Nucleus accumbens (tissue), 56 donors: ENCODE measurements at regions not wholly inside any gene's neighbourhood (a gene's known extent, or its start where the extent isn't known, plus 50 kb on each side); places are given as distances from the start of the nearest gene placed in this dataset.
"Not testable (repeated sequence)": the region's sequence is repeated elsewhere in the genome, so short reads cannot be mapped to it uniquely, and the experiment has no call there.

Experiments used
- DNase-seq, 56 donors: peaks; one replicate each; lab custom pipeline; 2025; lab: John Stamatoyannopoulos, UW

DNA sequence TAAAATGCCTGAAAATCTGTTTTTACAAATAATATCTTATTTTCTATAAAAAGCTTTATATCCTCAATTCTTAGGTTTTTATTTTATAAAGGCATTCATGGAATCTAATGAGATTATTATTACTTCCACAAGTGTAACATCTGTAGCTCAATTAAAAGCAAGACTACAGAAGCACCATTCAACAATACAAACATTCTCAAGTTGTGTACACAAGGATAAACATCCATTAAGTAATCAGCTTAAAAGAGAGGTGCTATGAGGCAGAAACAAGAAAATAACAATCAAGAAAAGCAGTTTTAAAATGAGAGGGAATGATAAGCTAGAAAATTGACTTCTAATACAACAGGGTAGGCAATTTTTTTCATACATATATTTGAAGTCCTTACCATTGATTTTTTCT is 326.1 kb downstream of the MRPL39 start:
- no peak for DNase-seq

GRCh38 chr21:25280061-25280460 is 327.2 kb downstream of the MRPL39 start:
- no peak for DNase-seq

DNA sequence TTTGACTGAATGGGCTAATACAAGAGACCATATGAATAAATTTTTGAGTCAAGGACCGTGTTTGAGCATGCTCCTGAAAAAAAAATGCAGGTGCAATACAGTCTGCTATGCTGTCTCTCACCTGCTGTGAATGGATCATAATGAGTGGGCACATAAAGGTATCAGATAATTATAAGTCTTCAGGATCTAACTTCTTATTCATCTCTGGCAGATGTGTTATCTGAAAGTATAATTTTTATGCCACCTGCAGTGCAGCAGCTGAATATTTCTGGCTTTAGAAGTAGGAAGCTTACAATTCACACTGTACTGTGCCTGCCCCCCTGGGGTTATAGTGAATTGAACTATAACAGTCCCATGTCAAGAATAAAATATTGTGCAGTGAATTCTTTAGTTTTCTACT is 333.3 kb downstream of the MRPL39 start:
- peak in 1 of 56 donors; percentile 6 for DNase-seq

- no peak for DNase-seq
These were observed 352.6 kb downstream of the MRPL39 start for GRCh38 chr21:25254491-25255174.

GRCh38 chr21:25246546-25246945 is 360.7 kb downstream of the MRPL39 start:
- no peak for DNase-seq

DNA sequence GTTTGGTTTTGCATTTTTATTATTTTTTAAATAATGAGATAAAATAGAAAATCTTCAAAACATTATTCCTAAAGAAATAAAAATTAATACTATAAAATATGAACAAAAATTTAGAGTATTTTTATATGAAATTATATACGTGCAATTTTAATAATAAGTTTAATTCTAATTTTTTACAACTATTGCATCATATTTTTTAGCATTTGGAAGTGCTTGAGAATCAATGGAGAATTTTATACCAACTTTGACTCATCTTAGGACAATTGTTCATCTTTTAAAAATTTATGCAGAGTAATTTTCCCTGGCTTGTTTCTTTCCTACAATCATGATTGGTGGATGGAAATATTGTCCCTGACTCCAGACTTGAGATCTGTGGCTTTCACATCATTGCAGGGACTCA is 362.5 kb downstream of the MRPL39 start:
- no peak for DNase-seq

GRCh38 chr21:25243808-25244207 is 363.5 kb downstream of the MRPL39 start:
- DNase-seq = no peak

- DNase-seq = no peak
These were observed 366.3 kb downstream of the MRPL39 start for GRCh38 chr21:25240974-25241373.

GRCh38 chr21:25234857-25235801 is 372.2 kb downstream of the MRPL39 start:
- DNase-seq = no peak

DNA sequence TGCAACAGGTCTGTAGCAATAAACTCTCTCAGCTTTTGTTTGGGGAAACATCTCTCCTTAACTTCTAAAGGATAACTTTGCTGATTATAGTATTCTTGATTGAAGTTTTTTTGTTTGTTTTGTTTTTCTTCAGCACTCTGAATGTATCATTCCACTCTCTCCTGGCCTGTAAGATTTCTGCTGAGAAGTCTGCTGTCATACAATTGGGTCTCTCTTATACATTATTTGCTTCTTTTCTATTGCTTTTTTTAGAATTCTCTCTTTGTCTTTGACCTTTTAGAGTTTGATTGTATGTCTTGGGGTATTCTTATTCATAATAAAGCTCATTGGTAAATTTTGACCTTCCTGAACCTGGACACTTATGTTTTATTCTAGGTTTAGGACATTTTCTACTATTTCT is 386.3 kb downstream of the MRPL39 start:
- DNase-seq = no peak

DNA sequence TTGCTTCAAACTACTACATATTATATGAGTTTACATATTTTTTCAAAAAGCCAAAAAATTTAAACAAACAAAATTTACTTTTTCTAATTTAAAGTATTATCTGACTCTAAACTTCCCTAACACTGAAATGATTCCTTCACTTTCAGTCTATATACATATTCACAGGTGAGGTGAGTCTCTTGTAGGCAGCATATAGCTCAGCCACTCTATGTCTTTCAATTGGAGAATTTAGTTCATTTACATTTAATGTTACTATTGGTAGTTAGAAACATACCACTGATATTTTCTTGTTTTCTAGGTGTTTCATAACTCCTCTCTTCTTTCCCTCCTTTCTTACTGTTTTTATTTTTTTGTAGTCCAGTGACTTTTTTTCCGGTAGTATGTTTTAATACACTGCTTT is 387.1 kb downstream of the MRPL39 start:
- no peak for DNase-seq

GRCh38 chr21:25215698-25216384 is 391.4 kb downstream of the MRPL39 start:
- DNase-seq = no peak

DNA sequence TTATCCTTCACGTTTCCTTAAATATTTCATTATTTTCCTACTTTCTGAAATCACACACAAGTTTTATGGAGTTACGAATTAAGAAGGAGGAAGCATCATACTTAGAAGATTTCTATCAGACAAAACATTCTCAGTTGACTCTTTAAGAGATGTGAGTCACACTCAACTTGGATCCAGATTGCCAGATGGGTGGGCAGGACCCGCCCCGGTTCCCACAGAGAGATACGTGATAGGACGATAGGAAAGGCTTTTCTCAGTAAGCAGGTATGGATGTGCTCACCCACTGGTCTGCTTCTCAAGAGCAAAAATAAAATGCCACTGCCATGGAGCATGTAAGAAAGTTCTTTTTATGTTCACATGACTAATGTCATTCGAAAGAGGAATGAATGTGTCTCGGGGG is 392.6 kb downstream of the MRPL39 start:
- DNase-seq = no peak

- DNase-seq = no peak
These were observed 407.3 kb downstream of the MRPL39 start for GRCh38 chr21:25199944-25200343.

GRCh38 chr21:25191141-25191540 is 416.1 kb downstream of the MRPL39 start:
- DNase-seq = no peak

GRCh38 chr21:25189497-25189896 is 417.8 kb downstream of the MRPL39 start:
- no peak for DNase-seq

DNA sequence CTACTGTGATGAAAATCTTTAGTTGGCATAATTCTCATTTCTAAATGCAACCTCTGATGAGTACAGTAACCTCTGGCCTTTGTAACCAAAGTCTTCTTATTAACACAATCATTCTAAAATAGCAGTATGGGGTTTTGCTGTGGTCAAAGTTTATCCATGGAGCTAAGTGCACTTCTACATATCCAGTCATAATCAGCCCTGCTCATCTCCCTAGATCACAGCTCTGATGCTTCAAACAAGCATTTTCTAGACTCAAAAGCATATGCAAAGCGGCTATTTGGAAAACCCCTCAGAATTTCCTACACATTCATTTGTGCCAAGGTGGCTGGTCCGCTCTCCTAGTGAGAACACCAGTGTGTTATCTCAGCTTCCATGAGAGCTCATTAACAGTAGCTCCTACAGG is 418.6 kb downstream of the MRPL39 start:
- no peak for DNase-seq

- no peak for DNase-seq
These were observed 421.0 kb downstream of the MRPL39 start for GRCh38 chr21:25186273-25186672.

GRCh38 chr21:25183577-25183976 is 423.7 kb downstream of the MRPL39 start:
- no peak for DNase-seq

GRCh38 chr21:25181690-25182089 is 425.6 kb downstream of the MRPL39 start:
- DNase-seq = not testable (repeated sequence)

- DNase-seq = no peak
These were observed 428.2 kb downstream of the MRPL39 start for GRCh38 chr21:25179116-25179515.
